Ramos (cell line): ENCODE measurements at regions not wholly inside any gene's neighbourhood (a gene's known extent, or its start where the extent isn't known, plus 50 kb on each side); places are given as distances from the start of the nearest gene placed in this dataset.
"Not testable (repeated sequence)": the region's sequence is repeated elsewhere in the genome, so short reads cannot be mapped to it uniquely, and the experiment has no call there.

Experiments used
- in situ Hi-C: fragments of 300-500 bp; cut with MboI; formaldehyde crosslinking; loops from one replicate; pipeline ENCODE4 v1.14.3; 2022; ENCODE audit warnings: low sequenced_read_pairs; ENCODE audit not compliant: unreplicated experiment

DNA sequence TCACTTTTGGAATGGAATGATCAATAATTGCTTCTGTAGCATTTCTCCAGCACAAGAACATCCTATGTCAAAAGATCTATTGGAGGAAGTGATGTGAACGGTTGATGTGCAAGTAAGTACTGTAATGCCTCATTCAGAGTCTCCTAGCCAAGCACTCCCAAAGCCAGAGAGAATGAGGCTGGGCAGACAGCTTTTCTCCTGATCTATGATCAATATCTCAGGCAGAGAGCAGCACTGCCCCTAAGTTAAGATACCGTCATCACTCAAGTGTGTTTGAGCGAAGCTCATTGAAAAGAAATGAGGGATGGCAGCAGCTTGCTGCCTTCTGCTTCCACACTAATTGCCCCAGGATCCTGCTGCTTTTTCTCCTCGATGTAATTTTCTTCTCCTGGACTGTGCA, 324.1 kb upstream of the GRAMD2B start:
- in situ Hi-C loops, result no loop called here

DNA sequence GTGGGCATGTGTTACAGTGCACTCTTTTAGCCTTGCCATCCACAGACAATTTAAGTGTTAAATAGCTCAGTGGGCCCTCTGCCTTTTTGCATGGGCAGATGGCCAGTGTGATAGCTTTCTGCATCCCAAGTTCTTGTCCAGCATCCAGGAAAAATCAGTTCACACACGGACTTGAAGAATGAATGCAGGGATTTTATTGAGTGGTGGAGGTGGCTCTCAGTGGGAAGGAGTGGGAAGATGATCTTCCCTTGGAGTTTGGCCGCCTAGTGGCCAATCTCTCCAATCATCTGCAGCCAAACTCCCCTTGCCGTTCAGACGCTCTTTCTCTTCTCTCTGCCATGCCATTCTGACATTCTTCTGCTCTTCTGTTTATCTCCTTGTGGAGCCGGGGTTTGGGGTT, 322.4 kb upstream of the GRAMD2B start:
- in situ Hi-C loops, result no loop called here

DNA sequence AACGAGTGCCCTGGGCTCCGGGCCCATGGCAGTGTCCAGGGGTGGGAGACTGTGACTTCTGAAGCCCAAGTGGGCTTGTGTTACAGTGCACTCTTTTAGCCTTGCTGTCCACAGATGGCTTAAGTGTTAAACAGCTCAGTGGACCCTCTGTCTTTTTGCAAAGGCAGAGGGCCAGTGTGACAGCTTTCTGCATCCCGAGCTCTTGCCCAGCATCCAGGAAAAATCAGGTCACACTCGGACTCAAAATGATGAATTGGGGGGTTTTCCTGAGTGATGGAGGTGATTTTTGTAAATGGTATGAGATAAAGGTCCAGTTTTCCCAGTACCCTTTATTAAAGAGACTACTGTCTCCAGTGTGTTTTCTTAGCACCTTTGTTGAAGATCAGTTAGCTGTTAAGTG, 321.3 kb upstream of the GRAMD2B start:
- in situ Hi-C loops, result no loop called here

- in situ Hi-C loops, result no loop called here
These were observed 320.2 kb upstream of the GRAMD2B start for GRCh38 chr5:126103050-126103449.

DNA sequence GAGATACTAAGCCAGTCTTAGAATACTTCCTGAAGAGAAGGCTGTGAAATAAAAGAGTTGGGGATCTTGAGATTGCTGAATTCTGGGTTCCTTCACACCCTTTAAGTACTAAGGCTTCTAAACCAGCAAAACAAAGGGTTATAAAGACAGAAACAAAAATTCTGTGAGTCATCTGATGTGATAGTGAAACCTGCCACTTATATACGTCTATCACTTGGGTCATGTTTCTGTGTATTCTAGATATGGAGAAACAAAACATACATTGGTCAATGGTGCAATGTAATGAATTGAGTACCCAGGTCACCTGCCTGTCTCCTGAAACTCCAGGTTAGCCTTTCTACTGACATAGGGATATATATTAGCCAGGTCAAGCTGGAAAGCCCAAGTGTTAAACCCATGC, 319.3 kb upstream of the GRAMD2B start:
- in situ Hi-C loops, result no loop called here

GRCh38 chr5:126104341-126104740, 318.9 kb upstream of the GRAMD2B start:
- in situ Hi-C loops, result no loop called here

DNA sequence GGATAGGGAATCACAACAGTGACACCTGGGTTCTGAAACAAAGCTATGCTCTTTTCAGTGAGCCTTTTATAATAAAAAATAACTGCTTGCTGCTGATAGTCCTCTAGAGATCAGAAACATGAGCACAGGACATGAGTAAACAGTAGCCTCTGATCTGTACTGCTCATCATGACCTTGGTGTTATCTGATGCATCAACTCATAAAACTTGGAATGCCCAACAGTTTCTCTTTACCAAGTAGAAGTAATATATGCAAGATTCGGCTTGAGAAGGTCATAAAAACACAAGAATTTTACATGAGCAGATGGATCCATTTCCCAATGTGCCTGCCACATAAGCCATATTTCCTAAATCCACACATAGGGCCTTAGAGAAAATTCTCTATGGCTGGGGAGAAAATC, 318.3 kb upstream of the GRAMD2B start:
- in situ Hi-C loops, result no loop called here

- in situ Hi-C loops, result no loop called here
These were observed 317.2 kb upstream of the GRAMD2B start for GRCh38 chr5:126106029-126106428.

- in situ Hi-C loops, result no loop called here
These were observed 315.8 kb upstream of the GRAMD2B start for GRCh38 chr5:126107381-126107780.

DNA sequence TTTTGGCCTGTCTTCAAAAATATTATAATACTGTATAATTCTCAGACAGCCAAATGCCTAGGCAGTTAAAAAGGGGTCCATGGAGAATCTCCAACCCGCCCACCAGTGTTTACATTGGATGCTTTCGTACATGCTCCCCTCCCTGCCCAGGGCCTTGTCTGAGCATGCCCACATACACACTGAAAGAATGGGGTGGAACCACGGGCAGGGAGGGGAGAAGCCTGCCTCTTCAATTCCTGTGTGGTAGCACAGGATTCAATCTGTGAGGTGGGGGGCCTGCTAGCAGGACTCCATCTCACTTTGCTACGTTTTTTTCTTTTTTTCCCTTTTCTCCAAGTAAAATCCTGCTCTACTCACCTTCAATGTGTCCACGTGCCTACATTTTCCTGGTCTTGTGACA, 314.7 kb upstream of the GRAMD2B start:
- in situ Hi-C loops, result no loop called here

- in situ Hi-C loops, result no loop called here
These were observed 308.1 kb upstream of the GRAMD2B start for GRCh38 chr5:126115059-126115629.

DNA sequence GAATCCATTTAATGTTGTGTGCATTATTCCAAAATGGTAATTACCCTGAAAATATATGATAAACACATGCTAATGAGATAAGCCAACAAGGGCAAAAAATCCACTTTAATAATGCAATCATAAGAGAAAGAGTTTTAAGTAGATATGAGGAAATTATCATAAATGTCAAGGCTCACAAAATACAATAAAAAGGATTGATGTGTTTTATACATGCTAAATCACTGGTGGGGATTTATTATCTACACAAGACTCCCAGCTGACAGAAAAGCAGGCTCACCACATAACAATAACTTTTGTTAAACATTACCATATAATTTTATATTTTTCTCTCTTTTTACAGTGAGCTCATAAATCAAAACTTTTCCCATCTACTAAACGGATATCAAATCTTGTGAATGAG, 306.2 kb upstream of the GRAMD2B start:
- in situ Hi-C loops, result no loop called here

DNA sequence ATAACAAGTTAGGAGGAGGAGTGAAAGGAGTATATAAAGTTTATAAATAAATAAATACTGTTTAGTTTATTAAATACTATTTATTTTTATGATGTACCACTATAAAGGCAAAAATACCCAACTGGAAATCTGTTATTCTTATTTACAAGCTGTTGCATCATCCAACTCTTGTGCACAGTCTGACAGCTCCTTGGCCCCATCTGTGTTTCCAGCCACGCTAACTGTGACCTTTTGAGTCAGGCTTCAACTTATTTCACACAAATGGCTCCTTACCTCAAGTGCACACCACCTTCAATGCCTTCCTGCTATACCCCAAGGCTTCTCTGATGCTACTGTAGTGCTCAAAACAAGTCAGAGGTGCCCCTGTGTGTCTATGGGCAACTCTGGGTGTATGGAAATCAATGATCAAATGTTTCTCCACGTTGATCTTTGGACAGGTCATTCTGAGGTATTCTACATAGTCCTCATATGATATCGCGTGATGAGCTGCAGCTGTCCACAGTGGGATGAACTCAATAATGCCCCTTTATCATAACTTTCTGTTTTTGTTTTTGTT, 303.2 kb upstream of the GRAMD2B start:
- in situ Hi-C loops, result no loop called here

GRCh38 chr5:126120939-126121338, 302.3 kb upstream of the GRAMD2B start:
- in situ Hi-C loops, result no loop called here

DNA sequence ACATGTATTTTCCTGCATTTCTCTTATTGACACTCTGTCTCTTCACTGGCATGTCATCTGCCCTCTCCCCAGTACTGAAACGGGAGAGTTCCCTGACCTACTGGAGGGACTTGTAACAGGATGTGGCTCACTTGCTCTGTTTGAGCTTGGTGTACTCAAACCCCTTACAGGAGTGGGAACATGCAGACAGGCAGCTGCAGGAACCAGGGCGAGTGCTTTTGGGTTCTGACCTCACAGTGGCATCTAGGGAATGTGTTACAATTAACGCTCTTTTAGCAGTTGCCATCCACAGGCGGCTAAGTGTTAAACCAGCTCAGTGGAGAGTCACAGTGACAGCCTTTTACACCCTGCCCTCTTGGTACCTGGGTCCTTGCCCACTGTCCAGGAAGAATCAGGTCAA, 300.3 kb upstream of the GRAMD2B start:
- in situ Hi-C loops, result no loop called here

- in situ Hi-C loops, result no loop called here
These were observed 298.4 kb upstream of the GRAMD2B start for GRCh38 chr5:126124706-126125345.

GRCh38 chr5:126125407-126125806, 297.8 kb upstream of the GRAMD2B start:
- in situ Hi-C loops, result no loop called here

DNA sequence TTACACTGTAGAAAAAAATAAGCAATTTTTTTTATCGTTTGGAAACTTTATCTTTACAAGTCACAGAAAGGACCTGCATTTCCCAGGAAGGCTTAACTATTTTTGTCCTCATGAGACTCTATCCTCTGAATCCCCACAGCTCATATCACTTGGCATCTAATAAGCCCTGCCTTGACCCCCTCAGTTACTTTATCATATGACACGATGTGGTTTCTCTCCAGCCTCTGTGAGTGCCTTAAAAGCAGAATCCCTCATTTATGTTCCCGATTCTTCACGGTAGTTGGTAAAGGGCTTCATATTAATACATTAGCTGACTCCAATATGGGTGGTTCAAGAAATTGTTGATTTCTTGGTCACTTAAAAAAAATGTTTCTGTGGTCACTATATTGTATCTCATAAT, 296.6 kb upstream of the GRAMD2B start:
- in situ Hi-C loops, result no loop called here

GRCh38 chr5:126127371-126127770, 295.8 kb upstream of the GRAMD2B start:
- in situ Hi-C loops, result not testable (repeated sequence)

GRCh38 chr5:126129431-126129830, 293.8 kb upstream of the GRAMD2B start:
- in situ Hi-C loops, result no loop called here

GRCh38 chr5:126133424-126133823, 289.8 kb upstream of the GRAMD2B start:
- in situ Hi-C loops, result no loop called here

DNA sequence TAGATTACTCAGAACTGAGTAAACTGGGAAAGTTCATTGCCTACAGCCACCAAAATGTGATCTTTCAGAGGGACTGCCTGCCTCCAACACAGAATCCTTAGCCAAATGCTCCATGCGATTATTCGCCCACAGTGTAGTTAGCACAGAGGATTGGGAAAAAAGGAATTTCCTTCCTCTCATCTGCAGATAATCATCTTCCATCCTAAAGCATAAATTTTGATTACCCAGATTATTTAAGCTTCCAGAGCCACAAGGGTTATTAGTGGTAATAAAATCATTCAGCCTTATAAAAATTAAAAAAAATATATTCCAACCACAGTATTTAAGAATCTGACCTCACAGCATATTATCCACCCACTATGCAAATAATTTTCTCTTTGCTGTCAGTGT, 285.3 kb upstream of the GRAMD2B start:
- in situ Hi-C loops, result no loop called here
